ENCODE measurements at regions not wholly inside any gene's neighbourhood (a gene's known extent, or its start where the extent isn't known, plus 50 kb on each side); places are given as distances from the start of the nearest gene placed in this dataset.

- Histone ChIP-seq H3K4me3 (ENCODE audit: low read depth in 1 of 2, low read length in 2 of 2) (no peak overlapping the region), H2AFZ (ENCODE audit: low read depth, low read length) (no peak overlapping the region), H3K27me3 (ENCODE audit: insufficient read depth, low read length, poor library complexity) (peaks cover 2% of the 10 kb centered on the region), H3K4me1 (ENCODE audit: insufficient read depth, low read length) (no peaks in the 10 kb centered on the region), H3K9ac (ENCODE audit: low read depth, low read length) (no peak overlapping the region), H3K27ac (ENCODE audit: low read length) (no peak overlapping the region), H3K36me3 (ENCODE audit: insufficient read depth, low read length) (no peaks in the 10 kb centered on the region), H4K20me1 (ENCODE audit: insufficient read depth, low read length) (no peaks in the 10 kb centered on the region), H3K4me2 (ENCODE audit: insufficient read depth, low read length) (no peak overlapping the region), H3K9me3 (ENCODE audit: insufficient read depth, low read length, severe bottlenecking) (no peaks in the 10 kb centered on the region), H3K79me2 (ENCODE audit: insufficient read depth, low read length) (no peaks in the 10 kb centered on the region)
- DNase-seq = no peak
- TF ChIP-seq CTCF (IDR thresholded peaks at IDR 0.05; ENCODE audit: borderline replicate concordance, extremely low read depth, low read length, poor library complexity, severe bottlenecking) (no peak), EZH2 (IDR thresholded peaks at IDR 0.05; ENCODE audit: borderline replicate concordance, low read depth, low read length, severe bottlenecking) (no peak)
- no peak for ATAC-seq (ENCODE audit: insufficient read depth, low read depth)
Measured at GRCh38 chr7:25636871-25637283, 408.6 kb upstream of the NPVF start.

DNA sequence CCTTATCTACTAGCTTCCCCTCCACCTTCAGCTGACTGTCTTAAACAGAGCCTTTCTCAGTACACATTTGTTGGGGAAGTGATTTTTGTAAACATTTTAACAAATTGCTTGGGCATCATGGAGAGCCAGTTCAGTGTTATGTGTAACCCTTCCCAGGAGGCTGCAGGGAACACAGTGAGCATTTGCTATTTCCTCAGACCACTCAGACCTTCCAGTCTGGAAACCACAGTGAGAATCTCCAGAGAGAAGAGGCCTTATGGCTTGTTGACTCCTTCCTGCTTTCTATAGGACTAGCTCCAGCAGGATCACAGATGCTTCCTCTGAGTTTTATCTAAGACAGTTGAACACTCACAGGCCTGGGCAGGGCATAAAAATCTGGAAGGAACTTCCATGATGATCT is 409.8 kb upstream of the NPVF start:
- no peaks in the 10 kb centered on the region for H4K20me1 ChIP-seq (ENCODE audit: insufficient read depth, low read length)
- TF ChIP-seq EZH2 (IDR thresholded peaks at IDR 0.05; ENCODE audit: borderline replicate concordance, low read depth, low read length, severe bottlenecking) (no peak), CTCF (IDR thresholded peaks at IDR 0.05; ENCODE audit: borderline replicate concordance, extremely low read depth, low read length, poor library complexity, severe bottlenecking) (no peak)
- H3K9ac ChIP-seq (ENCODE audit: low read depth, low read length) = no peak overlapping the region
- no peaks in the 10 kb centered on the region for H3K9me3 ChIP-seq (ENCODE audit: insufficient read depth, low read length, severe bottlenecking)
- H3K27me3 ChIP-seq (ENCODE audit: insufficient read depth, low read length, poor library complexity) = no peaks in the 10 kb centered on the region
- no peak overlapping the region for H2AFZ ChIP-seq (ENCODE audit: low read depth, low read length)
- no peaks in the 10 kb centered on the region for H3K4me1 ChIP-seq (ENCODE audit: insufficient read depth, low read length)
- no peaks in the 10 kb centered on the region for H3K36me3 ChIP-seq (ENCODE audit: insufficient read depth, low read length)
- DNase-seq = no peak
- H3K79me2 ChIP-seq (ENCODE audit: insufficient read depth, low read length) = no peaks in the 10 kb centered on the region
- no peak overlapping the region for H3K4me3 ChIP-seq (ENCODE audit: low read depth in 1 of 2, low read length in 2 of 2)
- H3K4me2 ChIP-seq (ENCODE audit: insufficient read depth, low read length) = no peak overlapping the region
- no peak for ATAC-seq (ENCODE audit: insufficient read depth, low read depth)
- H3K27ac ChIP-seq (ENCODE audit: low read length) = no peak overlapping the region

GRCh38 chr7:25638590-25639244 is 410.4 kb upstream of the NPVF start:
- Histone ChIP-seq H2AFZ (ENCODE audit: low read depth, low read length) (no peak overlapping the region), H4K20me1 (ENCODE audit: insufficient read depth, low read length) (no peaks in the 10 kb centered on the region), H3K27ac (ENCODE audit: low read length) (no peak overlapping the region), H3K79me2 (ENCODE audit: insufficient read depth, low read length) (no peaks in the 10 kb centered on the region), H3K4me3 (ENCODE audit: low read depth in 1 of 2, low read length in 2 of 2) (no peak overlapping the region), H3K4me1 (ENCODE audit: insufficient read depth, low read length) (no peaks in the 10 kb centered on the region), H3K27me3 (ENCODE audit: insufficient read depth, low read length, poor library complexity) (no peaks in the 10 kb centered on the region), H3K36me3 (ENCODE audit: insufficient read depth, low read length) (no peaks in the 10 kb centered on the region), H3K9me3 (ENCODE audit: insufficient read depth, low read length, severe bottlenecking) (no peaks in the 10 kb centered on the region), H3K4me2 (ENCODE audit: insufficient read depth, low read length) (no peak overlapping the region), H3K9ac (ENCODE audit: low read depth, low read length) (no peak overlapping the region)
- DNase-seq (no peak), ATAC-seq (ENCODE audit: insufficient read depth, low read depth) (no peak)
- no peak for TF ChIP-seq CTCF (IDR thresholded peaks at IDR 0.05; ENCODE audit: borderline replicate concordance, extremely low read depth, low read length, poor library complexity, severe bottlenecking)
- no peak for TF ChIP-seq EZH2 (IDR thresholded peaks at IDR 0.05; ENCODE audit: borderline replicate concordance, low read depth, low read length, severe bottlenecking)
